ENCODE measurements at regions not wholly inside any gene's neighbourhood (a gene's known extent, or its start where the extent isn't known, plus 50 kb on each side); places are given as distances from the start of the nearest gene placed in this dataset.

DNA sequence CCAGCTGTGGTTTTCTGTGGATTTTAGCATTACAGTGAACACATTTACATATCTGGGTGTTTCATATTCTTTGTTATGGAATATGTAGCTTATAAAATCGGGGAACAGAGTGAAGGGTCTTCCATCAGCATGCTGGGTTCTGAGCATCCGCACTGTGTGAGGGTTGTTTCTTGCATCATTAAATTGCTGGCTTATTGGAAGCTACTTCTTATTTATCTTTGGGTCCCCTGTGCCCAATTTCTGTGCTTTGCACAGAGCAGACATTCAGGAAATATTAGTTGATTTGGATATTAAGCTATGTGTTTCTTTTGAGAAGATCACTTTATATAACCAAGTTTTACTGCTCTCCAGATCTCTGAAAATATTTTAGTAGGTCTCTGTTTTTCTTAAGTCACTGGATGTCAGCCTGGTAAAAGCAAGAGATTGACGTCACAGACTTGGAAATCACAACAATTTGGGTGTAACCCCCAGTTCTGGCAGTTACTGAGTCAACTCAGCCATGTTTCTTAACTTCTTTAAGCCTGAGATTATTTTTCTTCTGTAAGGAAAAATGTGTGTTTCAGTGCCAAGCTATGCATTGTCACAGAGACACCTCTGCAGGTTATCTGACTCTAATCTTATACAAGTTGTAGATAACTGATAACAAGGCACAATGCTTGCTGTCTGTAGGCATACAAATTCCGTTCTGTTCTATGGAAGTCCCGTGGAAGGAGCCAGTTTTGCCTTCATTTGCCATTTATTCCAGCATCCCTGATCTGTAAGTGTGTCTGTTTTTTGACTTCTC lies 258.3 kb upstream of the KAZN start:
- no peak overlapping the region for H3K27ac ChIP-seq (ENCODE audit: low read depth in 1 of 2, low read length in 1 of 2)
- H3K9ac ChIP-seq (ENCODE audit: insufficient read depth in 1 of 2, low read length in 2 of 2): no peak overlapping the region
- TF ChIP-seq, protein P1, sequence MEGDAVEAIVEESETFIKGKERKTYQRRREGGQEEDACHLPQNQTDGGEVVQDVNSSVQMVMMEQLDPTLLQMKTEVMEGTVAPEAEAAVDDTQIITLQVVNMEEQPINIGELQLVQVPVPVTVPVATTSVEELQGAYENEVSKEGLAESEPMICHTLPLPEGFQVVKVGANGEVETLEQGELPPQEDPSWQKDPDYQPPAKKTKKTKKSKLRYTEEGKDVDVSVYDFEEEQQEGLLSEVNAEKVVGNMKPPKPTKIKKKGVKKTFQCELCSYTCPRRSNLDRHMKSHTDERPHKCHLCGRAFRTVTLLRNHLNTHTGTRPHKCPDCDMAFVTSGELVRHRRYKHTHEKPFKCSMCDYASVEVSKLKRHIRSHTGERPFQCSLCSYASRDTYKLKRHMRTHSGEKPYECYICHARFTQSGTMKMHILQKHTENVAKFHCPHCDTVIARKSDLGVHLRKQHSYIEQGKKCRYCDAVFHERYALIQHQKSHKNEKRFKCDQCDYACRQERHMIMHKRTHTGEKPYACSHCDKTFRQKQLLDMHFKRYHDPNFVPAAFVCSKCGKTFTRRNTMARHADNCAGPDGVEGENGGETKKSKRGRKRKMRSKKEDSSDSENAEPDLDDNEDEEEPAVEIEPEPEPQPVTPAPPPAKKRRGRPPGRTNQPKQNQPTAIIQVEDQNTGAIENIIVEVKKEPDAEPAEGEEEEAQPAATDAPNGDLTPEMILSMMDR (IDR thresholded peaks at IDR 0.05; ENCODE audit: control extremely low read depth, extremely low read depth): no peak
- 53 to 57% methylated on average over 5 of the region's 5 CpGs for WGBS, 2 donors
- peak in 1 of 3 donors; percentile 29 for DNase-seq
- no peaks in the 10 kb centered on the region for H3K27me3 ChIP-seq (ENCODE audit: control insufficient read depth in 3 of 3, insufficient read depth in 3 of 3, low read length in 2 of 3)
- H3K36me3 ChIP-seq (ENCODE audit: control insufficient read depth in 4 of 4, insufficient read depth in 4 of 4, low read length in 4 of 4): no peaks in the 10 kb centered on the region
- H3K4me3 ChIP-seq: no peak overlapping the region
- no peak for ATAC-seq (ENCODE audit: insufficient read depth, low FRiP score)
- H3K4me1 ChIP-seq (ENCODE audit: control insufficient read depth in 5 of 5, insufficient read depth in 5 of 5, low read length in 5 of 5): peaks cover 0 to 2% (median 0%) of the 10 kb centered on the region in 5 donors
- H3K9me3 ChIP-seq (ENCODE audit: control insufficient read depth in 4 of 4, insufficient read depth in 3 of 4, low read length in 3 of 4): peaks cover 0 to 2% (median 0%) of the 10 kb centered on the region in 4 donors

DNA sequence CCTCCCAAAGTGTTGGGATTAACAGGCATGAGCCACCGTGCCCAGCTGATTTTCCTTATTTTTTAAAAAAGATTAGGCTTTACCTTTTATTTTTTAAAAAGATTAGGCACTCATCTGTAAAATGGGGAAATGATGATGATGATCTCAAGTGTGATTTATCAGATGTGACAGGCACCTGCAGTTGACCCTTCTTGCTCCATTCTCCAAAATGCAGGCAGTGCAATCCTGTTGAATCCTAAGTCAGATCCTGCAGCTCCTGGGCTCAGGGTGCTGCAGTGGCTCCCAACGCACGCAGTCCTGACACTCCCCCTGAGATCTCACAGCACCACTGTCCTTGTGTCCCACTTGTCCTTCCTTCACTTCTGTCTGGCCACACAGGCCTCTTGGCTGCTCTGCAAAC lies 257.3 kb upstream of the KAZN start:
- WGBS, 2 donors: 84 to 93% methylated on average over 3 of the region's 3 CpGs
- H3K4me3 ChIP-seq: no peak overlapping the region
- H3K9me3 ChIP-seq (ENCODE audit: control insufficient read depth in 4 of 4, insufficient read depth in 3 of 4, low read length in 3 of 4): peaks cover 0 to under 1% (median 0%) of the 10 kb centered on the region in 4 donors
- peaks cover 0 to 2% (median 0%) of the 10 kb centered on the region in 5 donors for H3K4me1 ChIP-seq (ENCODE audit: control insufficient read depth in 5 of 5, insufficient read depth in 5 of 5, low read length in 5 of 5)
- H3K27ac ChIP-seq (ENCODE audit: low read depth in 1 of 2, low read length in 1 of 2): no peak overlapping the region
- H3K27me3 ChIP-seq (ENCODE audit: control insufficient read depth in 3 of 3, insufficient read depth in 3 of 3, low read length in 2 of 3): no peaks in the 10 kb centered on the region
- no peak for ATAC-seq (ENCODE audit: insufficient read depth, low FRiP score)
- H3K36me3 ChIP-seq (ENCODE audit: control insufficient read depth in 4 of 4, insufficient read depth in 4 of 4, low read length in 4 of 4): no peaks in the 10 kb centered on the region
- no peak overlapping the region for H3K9ac ChIP-seq (ENCODE audit: insufficient read depth in 1 of 2, low read length in 2 of 2)
- TF ChIP-seq, protein P1 (IDR thresholded peaks at IDR 0.05; ENCODE audit: control extremely low read depth, extremely low read depth): no peak
- no peak for DNase-seq

DNA sequence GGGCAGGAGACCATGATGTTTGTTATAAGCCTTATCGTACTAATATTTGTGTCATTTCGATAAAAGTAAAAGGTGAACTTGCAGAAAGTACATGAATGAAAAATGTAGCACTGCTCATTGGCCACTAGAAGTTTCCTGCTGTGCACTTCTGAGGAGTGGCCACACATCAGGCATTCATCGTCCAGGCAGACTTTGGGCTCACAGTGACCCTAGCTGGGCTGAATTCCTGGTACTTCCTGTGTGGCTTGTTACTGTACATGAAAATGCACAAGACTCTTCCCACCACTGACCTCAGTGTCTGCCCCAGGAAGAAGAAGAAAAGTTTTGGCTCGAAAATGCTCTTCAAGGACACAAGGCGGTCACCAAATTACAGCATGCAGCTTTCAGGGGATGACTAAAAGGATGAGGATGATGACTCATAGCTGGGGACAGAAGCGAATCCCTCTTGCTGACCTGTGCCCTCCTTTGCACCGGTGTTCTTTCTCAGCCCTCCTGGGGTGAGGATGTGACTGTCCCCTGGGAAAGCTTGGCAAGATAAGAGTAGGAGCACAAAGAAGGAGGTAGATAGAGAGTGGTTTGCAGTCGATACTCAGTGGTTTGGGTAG lies 252.4 kb upstream of the KAZN start:
- peaks cover 0 to 2% (median 0%) of the 10 kb centered on the region in 5 donors for H3K4me1 ChIP-seq (ENCODE audit: control insufficient read depth in 5 of 5, insufficient read depth in 5 of 5, low read length in 5 of 5)
- no peaks in the 10 kb centered on the region for H3K36me3 ChIP-seq (ENCODE audit: control insufficient read depth in 4 of 4, insufficient read depth in 4 of 4, low read length in 4 of 4)
- H3K4me3 ChIP-seq: no peak overlapping the region
- TF ChIP-seq, protein P1 (IDR thresholded peaks at IDR 0.05; ENCODE audit: control extremely low read depth, extremely low read depth): no peak
- no peak overlapping the region for H3K9ac ChIP-seq (ENCODE audit: insufficient read depth in 1 of 2, low read length in 2 of 2)
- DNase-seq (no peak), ATAC-seq (ENCODE audit: insufficient read depth, low FRiP score) (no peak)
- H3K27ac ChIP-seq (ENCODE audit: low read depth in 1 of 2, low read length in 1 of 2): no peak overlapping the region
- whole genome bisulfite sequencing, 2 donors: 72 to 79% methylated on average over 8 of the region's 8 CpGs
- H3K27me3 ChIP-seq (ENCODE audit: control insufficient read depth in 3 of 3, insufficient read depth in 3 of 3, low read length in 2 of 3): no peaks in the 10 kb centered on the region
- no peaks in the 10 kb centered on the region for H3K9me3 ChIP-seq (ENCODE audit: control insufficient read depth in 4 of 4, insufficient read depth in 3 of 4, low read length in 3 of 4)
